GM12878 (cell line): ENCODE measurements at regions not wholly inside any gene's neighbourhood (a gene's known extent, or its start where the extent isn't known, plus 50 kb on each side); places are given as distances from the start of the nearest gene placed in this dataset.

Experiments
- ATAC-seq: fragments of 200-7000 bp; cut with Tn5 transposase; 3 replicates; pipeline ENCODE4 v1.9.1; 2020; ENCODE audit warnings: mild to moderate bottlenecking, moderate library complexity
- BruUV-seq: library from RNA; stranded (reverse); fragments of 400-500 nt; replicated peaks from 2 replicates; lab custom pipeline; 2021; lab: Mats Ljungman, UMichigan
- CTCF ChIA-PET: fragments of 300-600 bp; sonication (Branson Sonifier 250); formaldehyde crosslinking; extraction: SDS; loops from one replicate; lab custom pipeline; 2021; ENCODE audit warnings: inconsistent platforms; lab: Yijun Ruan, JAX
- POLR2A ChIA-PET: fragments of 350-600 bp; formaldehyde crosslinking; extraction: SDS; loops from one replicate; lab custom pipeline; 2021; ENCODE audit warnings: inconsistent platforms; lab: Charles Lee
- RAD21 ChIA-PET: fragments of 300-600 bp; sonication (Branson Sonifier 250); formaldehyde crosslinking; loops from one replicate; lab custom pipeline; 2023; ENCODE audit warnings: antibody characterized with exemption; ENCODE audit not compliant: unreplicated experiment; lab: Charles Lee
- SMC1A ChIA-PET: fragments of 300-600 bp; sonication (Branson Sonifier 250); formaldehyde crosslinking; loops from one replicate; lab custom pipeline; 2023; ENCODE audit not compliant: unreplicated experiment, uncharacterized antibody; lab: Charles Lee
- DNase-seq: peaks from one replicate; pipeline ENCODE4 v3.0.0-alpha.2; 2011; ENCODE audit warnings: low read depth, low spot score
- FAIRE-seq: peaks from 3 replicates; lab custom pipeline; 2011; peaks lifted over from hg19 to GRCh38; lab: Jason Lieb, UNC
- H2AFZ ChIP-seq: 2 replicates; pipeline ENCODE4 v1.6.0; 2011; ENCODE audit warnings: low read depth, low read length, control low read depth; ENCODE audit not compliant: control insufficient read depth
- H3K27ac ChIP-seq: 2 replicates; pipeline ENCODE4 v1.5.1; 2011; ENCODE audit warnings: control low read depth; ENCODE audit not compliant: control insufficient read depth, insufficient read depth
- H3K27me3 ChIP-seq, 2 experiments: replicated peaks in 1 of 2; 2 replicates each; pipeline versions ENCODE4 v1.6.0 to v1.6.1; 2011; ENCODE audit warnings: low read length in 1 of 2; ENCODE audit not compliant: control insufficient read depth in 2 of 2, insufficient read depth in 2 of 2
- H3K36me3 ChIP-seq, 2 experiments: 2 replicates each; pipeline ENCODE4 v1.5.1; 2011; ENCODE audit warnings: low read length in 1 of 2; ENCODE audit not compliant: control insufficient read depth in 2 of 2, insufficient read depth in 2 of 2
- H3K4me1 ChIP-seq: 2 replicates; pipeline ENCODE4 v1.6.1; 2011; ENCODE audit warnings: mild to moderate bottlenecking, low read length, moderate library complexity, mixed read lengths; ENCODE audit not compliant: control insufficient read depth, insufficient read depth
- H3K4me2 ChIP-seq: 2 replicates; pipeline ENCODE4 v1.6.0; 2011; ENCODE audit warnings: control low read depth; ENCODE audit not compliant: control insufficient read depth, insufficient read depth
- H3K4me3 ChIP-seq: fragments of 200-600 bp; sonication (generic); 2 replicates; pipeline ENCODE4 v1.5.1; 2016
- H3K79me2 ChIP-seq: 2 replicates; pipeline ENCODE4 v1.6.0; 2011; ENCODE audit warnings: low read length; ENCODE audit not compliant: control insufficient read depth, insufficient read depth
- H3K9ac ChIP-seq: 2 replicates; pipeline ENCODE4 v1.8.0; 2011; ENCODE audit warnings: low read length, control low read depth, mixed read lengths; ENCODE audit not compliant: control insufficient read depth, insufficient read depth
- H3K9me3 ChIP-seq: replicated peaks from 3 replicates; pipeline ENCODE4 v1.5.1; 2011; ENCODE audit warnings: mild to moderate bottlenecking, low read length; ENCODE audit not compliant: control insufficient read depth, insufficient read depth
- H4K20me1 ChIP-seq: 2 replicates; pipeline ENCODE4 v1.6.0; 2011; ENCODE audit not compliant: control insufficient read depth, insufficient read depth
- CBX5 ChIP-seq: sonication (generic); IDR thresholded peaks from 2 replicates; pipeline ENCODE4 v1.6.1; 2016; ENCODE audit warnings: low read depth, moderate library complexity, mild to moderate bottlenecking, inconsistent platforms
- EZH2 ChIP-seq: IDR thresholded peaks from 2 replicates; pipeline ENCODE4 v1.6.1; 2012; ENCODE audit warnings: low read depth, mild to moderate bottlenecking, control low read depth, inconsistent platforms, low read length, borderline replicate concordance; ENCODE audit not compliant: control insufficient read depth
- GATAD2B ChIP-seq: fragments of 450-650 bp; conservative IDR thresholded peaks from 2 replicates; pipeline ENCODE4 v1.6.1; 2017; ENCODE audit warnings: low read depth, mild to moderate bottlenecking, moderate library complexity
- MYC ChIP-seq: IDR thresholded peaks from 2 replicates; pipeline ENCODE4 v1.6.1; 2011; ENCODE audit warnings: mild to moderate bottlenecking, low read length, moderate library complexity, inconsistent platforms; ENCODE audit not compliant: insufficient read depth, insufficient replicate concordance, insufficient read length, severe bottlenecking
- NBN ChIP-seq: fragments of 450-650 bp; IDR thresholded peaks from 2 replicates; pipeline ENCODE4 v1.6.1; 2016
- NR2C1 ChIP-seq: fragments of 450-650 bp; IDR thresholded peaks from 2 replicates; pipeline ENCODE4 v1.6.1; 2017; ENCODE audit warnings: antibody characterized with exemption, mild to moderate bottlenecking, moderate library complexity
- POLR2AphosphoS2 ChIP-seq: IDR thresholded peaks from 2 replicates; pipeline ENCODE4 v1.6.1; 2011; ENCODE audit warnings: low read depth, mild to moderate bottlenecking, low read length, improper control_type of control experiment, moderate library complexity
- PRDM15 ChIP-seq: fragments of 450-650 bp; formaldehyde crosslinking; IDR thresholded peaks from 2 replicates; pipeline ENCODE4 v1.4.0; 2020; ENCODE audit warnings: mild to moderate bottlenecking, moderate library complexity
- TAF1 ChIP-seq: IDR thresholded peaks from 2 replicates; pipeline ENCODE4 v1.6.1; 2011; ENCODE audit warnings: mild to moderate bottlenecking, low read depth, low read length, borderline replicate concordance
- TARDBP ChIP-seq: IDR thresholded peaks from 2 replicates; pipeline ENCODE4 v1.6.1; 2016; ENCODE audit warnings: borderline replicate concordance
- USF1 ChIP-seq: IDR thresholded peaks from 2 replicates; pipeline ENCODE4 v1.6.1; 2011; ENCODE audit warnings: borderline replicate concordance, low read depth, mild to moderate bottlenecking, moderate library complexity, mixed read lengths, low read length; ENCODE audit not compliant: insufficient read depth; ENCODE audit errors: extremely low read length
- ZBTB11 ChIP-seq: fragments of 450-650 bp; formaldehyde crosslinking; IDR thresholded peaks from 2 replicates; pipeline ENCODE4 v1.5.0; 2022; ENCODE audit warnings: mild to moderate bottlenecking, missing genetic modification characterization
- ZNF687 ChIP-seq: fragments of 450-650 bp; IDR thresholded peaks from 2 replicates; pipeline ENCODE4 v1.6.1; 2017; ENCODE audit warnings: mild to moderate bottlenecking, moderate library complexity
- in situ Hi-C: fragments of 300-500 bp; cut with MboI; formaldehyde crosslinking; loops from 9 replicates; pipeline ENCODE4 v1.14.3; 2018; ENCODE audit warnings: mixed read lengths
- intact Hi-C: fragments of 100-400 bp; cut with micrococcal nuclease; formaldehyde crosslinking; loops from one replicate; pipeline ENCODE4 v1.14.2; 2022; ENCODE audit not compliant: unreplicated experiment

- Histone ChIP-seq H3K27me3 (no peaks in the 10 kb centered on the region), H2AFZ (no peak overlapping the region), H3K36me3 (no peaks in the 10 kb centered on the region), H3K4me1 (no peaks in the 10 kb centered on the region), H3K79me2 (no peaks in the 10 kb centered on the region), H3K9ac (no peak overlapping the region), H3K4me3 (no peak overlapping the region), H3K4me2 (no peak overlapping the region), H3K27ac (no peak overlapping the region), H4K20me1 (no peaks in the 10 kb centered on the region), H3K9me3 (no peaks in the 10 kb centered on the region; the same call in 2 of the 3 replicates)
- ATAC-seq (no peak), DNase-seq (no peak), FAIRE-seq (no peak)
- BruUV-seq = no TSS peak
- in situ Hi-C loops = no loop called here
- intact Hi-C loops = no loop called here
- RAD21 ChIA-PET = no interaction called here
- CTCF ChIA-PET = no interaction called here
- SMC1A ChIA-PET = no interaction called here
- POLR2A ChIA-PET = no interaction called here
- TF ChIP-seq PRDM15 (CRISPR knock-in tag) (no peak), POLR2AphosphoS2 (no peak), TARDBP (no peak), EZH2 (no peak), USF1 (no peak), GATAD2B (no peak), MYC (no peak), CBX5 (no peak), ZBTB11 (CRISPR knock-in tag) (no peak), TAF1 (no peak), NBN (no peak), ZNF687 (no peak), NR2C1 (no peak)
These were observed 581.6 kb upstream of the SGCG start for GRCh38 chr13:22599156-22599555.
